ENCODE measurements at regions not wholly inside any gene's neighbourhood (a gene's known extent, or its start where the extent isn't known, plus 50 kb on each side); places are given as distances from the start of the nearest gene placed in this dataset.

GRCh38 chr5:37962389-37962788, 122.5 kb upstream of the GDNF start:
- Mint-ChIP-seq H3K36me3 (ENCODE audit: low read depth, unreplicated experiment) (no peaks in the 10 kb centered on the region), H3K9me3 (ENCODE audit: unreplicated experiment) (no peaks in the 10 kb centered on the region), H3K4me1 (ENCODE audit: unreplicated experiment) (no peaks in the 10 kb centered on the region), H3K4me3 (ENCODE audit: unreplicated experiment) (no peak overlapping the region), H3K27me3 (ENCODE audit: unreplicated experiment) (peaks cover 2% of the 10 kb centered on the region), H3K27ac (ENCODE audit: unreplicated experiment) (no peak overlapping the region)
- DNase-seq (ENCODE audit: low spot score), result no peak
- no peak for TF ChIP-seq CTCF (IDR thresholded peaks at IDR 0.05; ENCODE audit: unreplicated experiment)

- peaks cover 2% of the 10 kb centered on the region for H3K27me3 Mint-ChIP-seq (ENCODE audit: unreplicated experiment)
- no peaks in the 10 kb centered on the region for H3K4me1 Mint-ChIP-seq (ENCODE audit: unreplicated experiment)
- no peak overlapping the region for H3K27ac Mint-ChIP-seq (ENCODE audit: unreplicated experiment)
- H3K4me3 Mint-ChIP-seq (ENCODE audit: unreplicated experiment), result no peak overlapping the region
- no peak for TF ChIP-seq CTCF (IDR thresholded peaks at IDR 0.05; ENCODE audit: unreplicated experiment)
- no peak for DNase-seq (ENCODE audit: low spot score)
- H3K36me3 Mint-ChIP-seq (ENCODE audit: low read depth, unreplicated experiment), result no peaks in the 10 kb centered on the region
- no peaks in the 10 kb centered on the region for H3K9me3 Mint-ChIP-seq (ENCODE audit: unreplicated experiment)
Measured at GRCh38 chr5:37957218-37957617, 117.4 kb upstream of the GDNF start.

- H3K9me3 Mint-ChIP-seq (ENCODE audit: unreplicated experiment), result no peaks in the 10 kb centered on the region
- H3K4me1 Mint-ChIP-seq (ENCODE audit: unreplicated experiment), result no peaks in the 10 kb centered on the region
- no peak for DNase-seq (ENCODE audit: low spot score)
- H3K36me3 Mint-ChIP-seq (ENCODE audit: low read depth, unreplicated experiment), result no peaks in the 10 kb centered on the region
- H3K27ac Mint-ChIP-seq (ENCODE audit: unreplicated experiment), result no peak overlapping the region
- no peak overlapping the region for H3K4me3 Mint-ChIP-seq (ENCODE audit: unreplicated experiment)
- H3K27me3 Mint-ChIP-seq (ENCODE audit: unreplicated experiment), result peaks cover 2% of the 10 kb centered on the region
- TF ChIP-seq CTCF (IDR thresholded peaks at IDR 0.05; ENCODE audit: unreplicated experiment), result no peak
Measured at GRCh38 chr5:37955748-37956147, 115.9 kb upstream of the GDNF start.

GRCh38 chr5:37954561-37954960, 114.7 kb upstream of the GDNF start:
- TF ChIP-seq CTCF (IDR thresholded peaks at IDR 0.05; ENCODE audit: unreplicated experiment), result no peak
- H3K27me3 Mint-ChIP-seq (ENCODE audit: unreplicated experiment), result peaks cover 2% of the 10 kb centered on the region
- H3K4me3 Mint-ChIP-seq (ENCODE audit: unreplicated experiment), result no peak overlapping the region
- no peak for DNase-seq (ENCODE audit: low spot score)
- no peak overlapping the region for H3K27ac Mint-ChIP-seq (ENCODE audit: unreplicated experiment)
- H3K4me1 Mint-ChIP-seq (ENCODE audit: unreplicated experiment), result no peaks in the 10 kb centered on the region
- no peaks in the 10 kb centered on the region for H3K9me3 Mint-ChIP-seq (ENCODE audit: unreplicated experiment)
- no peaks in the 10 kb centered on the region for H3K36me3 Mint-ChIP-seq (ENCODE audit: low read depth, unreplicated experiment)

- no peak for TF ChIP-seq CTCF (IDR thresholded peaks at IDR 0.05; ENCODE audit: unreplicated experiment)
- Mint-ChIP-seq H3K27me3 (ENCODE audit: unreplicated experiment) (no peaks in the 10 kb centered on the region), H3K9me3 (ENCODE audit: unreplicated experiment) (no peaks in the 10 kb centered on the region), H3K4me1 (ENCODE audit: unreplicated experiment) (no peaks in the 10 kb centered on the region), H3K36me3 (ENCODE audit: low read depth, unreplicated experiment) (no peaks in the 10 kb centered on the region), H3K27ac (ENCODE audit: unreplicated experiment) (no peak overlapping the region), H3K4me3 (ENCODE audit: unreplicated experiment) (no peak overlapping the region)
- no peak for DNase-seq (ENCODE audit: low spot score)
Measured at GRCh38 chr5:37951946-37952721, 112.3 kb upstream of the GDNF start.
